ENCODE measurements at regions not wholly inside any gene's neighbourhood (a gene's known extent, or its start where the extent isn't known, plus 50 kb on each side); places are given as distances from the start of the nearest gene placed in this dataset.

DNA sequence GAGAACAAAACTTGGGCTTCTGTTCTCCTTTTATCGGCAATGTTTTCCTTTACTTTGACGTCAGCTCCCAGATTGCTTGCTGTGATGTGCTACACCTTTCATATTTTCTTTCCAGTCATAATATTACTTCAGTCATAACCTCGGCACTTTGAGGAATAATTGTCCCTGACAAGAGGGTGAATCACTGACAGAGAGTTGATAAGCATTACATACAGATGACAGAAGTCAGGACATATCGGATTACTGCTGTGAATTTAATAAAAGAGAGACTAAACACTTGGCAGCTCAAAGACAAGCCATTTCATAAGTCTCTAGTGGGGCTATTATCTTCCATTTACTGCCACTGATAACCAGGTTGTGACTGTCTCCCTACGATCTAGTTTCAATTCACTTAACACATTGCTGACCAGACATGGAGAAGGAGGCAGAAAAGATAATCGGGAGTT is 362.1 kb upstream of the ARRDC4 start:
- no peak overlapping the region for H3K4me3 ChIP-seq (ENCODE audit: low read depth, low read length)
- TF ChIP-seq, protein P1, sequence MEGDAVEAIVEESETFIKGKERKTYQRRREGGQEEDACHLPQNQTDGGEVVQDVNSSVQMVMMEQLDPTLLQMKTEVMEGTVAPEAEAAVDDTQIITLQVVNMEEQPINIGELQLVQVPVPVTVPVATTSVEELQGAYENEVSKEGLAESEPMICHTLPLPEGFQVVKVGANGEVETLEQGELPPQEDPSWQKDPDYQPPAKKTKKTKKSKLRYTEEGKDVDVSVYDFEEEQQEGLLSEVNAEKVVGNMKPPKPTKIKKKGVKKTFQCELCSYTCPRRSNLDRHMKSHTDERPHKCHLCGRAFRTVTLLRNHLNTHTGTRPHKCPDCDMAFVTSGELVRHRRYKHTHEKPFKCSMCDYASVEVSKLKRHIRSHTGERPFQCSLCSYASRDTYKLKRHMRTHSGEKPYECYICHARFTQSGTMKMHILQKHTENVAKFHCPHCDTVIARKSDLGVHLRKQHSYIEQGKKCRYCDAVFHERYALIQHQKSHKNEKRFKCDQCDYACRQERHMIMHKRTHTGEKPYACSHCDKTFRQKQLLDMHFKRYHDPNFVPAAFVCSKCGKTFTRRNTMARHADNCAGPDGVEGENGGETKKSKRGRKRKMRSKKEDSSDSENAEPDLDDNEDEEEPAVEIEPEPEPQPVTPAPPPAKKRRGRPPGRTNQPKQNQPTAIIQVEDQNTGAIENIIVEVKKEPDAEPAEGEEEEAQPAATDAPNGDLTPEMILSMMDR (IDR thresholded peaks at IDR 0.05; ENCODE audit: low read depth, low read length): no peak

DNA sequence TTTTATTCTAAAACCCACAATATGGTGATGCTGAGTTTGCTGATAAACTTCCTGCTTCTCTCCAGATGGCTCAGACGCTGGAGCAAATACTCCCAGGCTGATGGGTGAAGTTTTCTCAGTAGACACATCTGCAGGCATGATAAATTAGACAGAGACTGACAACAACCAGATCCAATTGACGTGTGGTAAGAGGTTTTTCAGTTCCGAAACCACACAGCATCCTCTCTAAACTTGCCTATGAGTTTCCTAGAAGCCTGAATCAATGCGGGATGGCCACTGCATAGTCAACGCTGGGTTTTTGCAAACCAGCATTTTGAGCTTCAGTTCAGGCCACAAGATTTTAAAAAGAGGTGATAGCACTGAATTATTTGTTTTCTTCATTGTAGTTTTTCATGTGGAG is 360.3 kb upstream of the ARRDC4 start:
- TF ChIP-seq, protein P1 (IDR thresholded peaks at IDR 0.05; ENCODE audit: low read depth, low read length): no peak
- H3K4me3 ChIP-seq (ENCODE audit: low read depth, low read length): no peak overlapping the region

DNA sequence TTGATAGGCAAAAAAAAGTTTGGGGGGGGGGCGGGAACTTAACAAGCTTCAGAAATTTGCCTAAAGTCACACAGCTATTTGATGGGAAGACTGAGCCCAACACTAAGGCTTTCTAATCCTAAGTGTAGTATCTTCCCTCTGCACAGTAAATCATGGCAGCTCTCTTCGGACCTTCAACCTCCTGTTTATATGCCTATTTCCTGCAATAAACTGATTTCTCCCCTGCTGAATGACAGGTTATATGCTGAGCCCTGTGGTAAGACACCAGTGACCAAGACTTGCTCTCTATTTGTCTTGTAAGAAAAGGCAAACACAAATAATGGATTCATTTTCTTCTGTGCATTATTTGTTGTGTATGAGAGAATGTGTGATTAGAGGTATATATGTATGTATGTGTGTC is 355.8 kb upstream of the ARRDC4 start:
- H3K4me3 ChIP-seq (ENCODE audit: low read depth, low read length): no peak overlapping the region
- TF ChIP-seq, protein P1 (IDR thresholded peaks at IDR 0.05; ENCODE audit: low read depth, low read length): no peak

DNA sequence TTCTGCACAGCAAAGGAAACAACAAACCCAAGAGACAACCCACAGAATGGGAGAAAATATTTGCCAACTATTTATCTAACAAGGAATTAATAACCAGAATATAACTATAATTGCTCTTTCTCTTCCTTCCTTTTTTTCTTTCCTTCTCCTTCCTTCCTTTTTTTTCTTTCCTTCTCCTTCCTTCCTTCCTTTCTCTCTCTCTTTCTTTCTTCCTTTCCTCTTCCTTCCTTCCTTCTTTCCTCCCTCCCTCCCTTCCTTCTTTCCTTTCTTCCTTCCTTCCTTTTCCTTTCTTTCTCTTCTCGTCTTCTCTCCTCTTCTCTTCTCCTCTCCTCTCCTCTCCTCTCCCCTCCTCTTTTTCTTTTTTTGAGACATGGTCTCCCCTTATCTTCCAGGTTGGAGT is 345.4 kb upstream of the ARRDC4 start:
- H3K4me3 ChIP-seq (ENCODE audit: low read depth, low read length): no peak overlapping the region
- TF ChIP-seq, protein P1 (IDR thresholded peaks at IDR 0.05; ENCODE audit: low read depth, low read length): no peak

DNA sequence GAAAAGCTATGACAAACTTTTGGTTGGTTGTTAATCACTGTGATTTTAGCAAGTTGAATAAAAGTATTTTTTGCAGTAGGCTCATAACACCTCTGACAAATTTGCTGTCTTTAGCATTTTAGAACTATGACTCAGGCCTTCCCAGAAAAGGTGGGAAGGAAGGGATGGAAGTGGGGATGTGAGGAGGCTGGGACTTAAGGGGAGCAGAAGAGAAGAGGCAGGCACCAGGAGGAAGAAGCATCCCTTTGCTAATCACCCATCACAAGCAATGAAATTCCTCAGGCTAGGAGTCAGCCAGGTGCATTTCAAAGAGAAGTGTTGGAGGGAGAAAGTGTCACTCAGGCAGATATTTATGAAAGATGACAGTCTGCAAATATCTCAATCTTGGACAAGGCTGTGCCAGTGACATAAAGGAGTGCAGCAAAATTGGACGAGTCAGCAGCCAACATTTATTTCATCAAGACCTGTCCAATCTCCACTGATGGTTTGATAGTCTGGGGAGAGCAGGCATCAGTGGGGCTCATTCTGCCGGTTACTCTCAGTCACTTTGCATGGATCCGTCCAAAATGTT is 337.3 kb upstream of the ARRDC4 start:
- TF ChIP-seq, protein P1 (IDR thresholded peaks at IDR 0.05; ENCODE audit: low read depth, low read length): no peak

DNA sequence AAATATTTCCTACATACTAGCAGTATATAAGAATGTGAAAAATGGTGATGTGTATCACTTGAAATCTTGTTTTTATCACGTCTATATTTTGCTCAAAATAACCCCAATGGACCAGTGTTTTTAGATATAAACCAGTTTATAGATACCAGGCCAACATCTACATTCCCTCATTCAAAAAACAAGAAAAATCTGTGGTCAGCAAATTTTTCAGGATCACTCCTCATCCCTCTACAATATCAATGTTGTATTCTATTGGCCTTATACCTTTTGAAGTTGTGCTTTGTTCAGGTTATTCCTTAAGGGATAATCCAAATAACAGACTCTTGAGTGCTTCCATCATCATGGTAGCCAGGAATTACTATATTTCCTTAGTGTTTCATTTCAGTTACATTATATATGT is 332.9 kb upstream of the ARRDC4 start:
- TF ChIP-seq, protein P1 (IDR thresholded peaks at IDR 0.05; ENCODE audit: low read depth, low read length): no peak
- H3K4me3 ChIP-seq (ENCODE audit: low read depth, low read length): no peak overlapping the region

More for the DNA sequence above, 337.3 kb upstream of the ARRDC4 start:
- no peak overlapping the region for H3K4me3 ChIP-seq (ENCODE audit: low read depth, low read length)

DNA sequence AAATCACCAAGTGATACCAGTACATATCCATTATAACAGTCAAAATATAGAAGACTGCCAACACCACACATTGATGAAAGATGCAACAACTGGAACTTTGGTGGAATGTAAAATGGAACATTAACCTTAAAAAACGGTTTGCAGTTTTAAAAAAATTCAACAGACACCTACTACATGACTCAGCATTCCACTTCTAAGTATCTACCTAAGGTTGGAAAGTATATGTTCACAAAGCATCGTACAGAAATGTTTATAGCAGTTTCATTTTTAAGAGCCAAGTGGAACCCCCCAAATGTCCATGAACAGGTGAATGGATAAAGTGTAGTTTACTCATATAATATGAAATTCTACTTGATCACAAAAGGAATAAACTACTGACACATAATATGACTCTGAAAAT is 314.7 kb upstream of the ARRDC4 start:
- H3K4me3 ChIP-seq (ENCODE audit: low read depth, low read length): no peak overlapping the region
- TF ChIP-seq, protein P1 (IDR thresholded peaks at IDR 0.05; ENCODE audit: low read depth, low read length): no peak

All from WI38 (cell line).